Ascending aorta (tissue), 2 donors: ENCODE measurements at regions not wholly inside any gene's neighbourhood (a gene's known extent, or its start where the extent isn't known, plus 50 kb on each side); places are given as distances from the start of the nearest gene placed in this dataset.

Source experiments
- DNase-seq, 2 donors: peaks; one replicate each; pipeline ENCODE4 v3.0.0-alpha.2; 2019; ENCODE audit warnings: low spot score in 2 of 2
- H3K27ac ChIP-seq, 2 donors: fragments of 200-600 bp; sonication (generic); one replicate each; pipeline ENCODE4 v1.5.1; 2016 to 2017; ENCODE audit warnings: mild to moderate bottlenecking in 1 of 2
- H3K27me3 ChIP-seq: fragments of 200-600 bp; sonication (generic); one replicate; pipeline ENCODE4 v1.5.1; 2017
- H3K36me3 ChIP-seq, 2 donors: fragments of 200-600 bp; sonication (generic); one replicate each; pipeline ENCODE4 v1.5.1; 2016
- H3K4me1 ChIP-seq, 2 donors: fragments of 200-600 bp; sonication (generic); one replicate each; pipeline ENCODE4 v1.5.1; 2016 to 2017; ENCODE audit warnings: mild to moderate bottlenecking in 1 of 2
- H3K4me3 ChIP-seq, 2 donors: fragments of 200-600 bp; sonication (generic); one replicate each; pipeline ENCODE4 v1.5.1; 2016 to 2017; ENCODE audit warnings: mild to moderate bottlenecking in 1 of 2
- H3K9me3 ChIP-seq, 2 donors: fragments of 200-600 bp; sonication (generic); one replicate each; pipeline ENCODE4 v1.5.1; 2016
- CTCF ChIP-seq, 3 experiments: fragments of 200-600 bp in 2 of 3; fragments of 450-650 bp in 1 of 3; sonication (generic) in 2 of 3; IDR thresholded peaks; one replicate each; pipeline ENCODE4 v1.5.1; 2016 to 2019; ENCODE audit warnings: antibody characterized with exemption in 3 of 3, mild to moderate bottlenecking in 1 of 3, moderate library complexity in 1 of 3
- intact Hi-C: fragments of 100-400 bp; cut with DNase I; formaldehyde crosslinking; loops from one replicate; pipeline ENCODE4 v1.15.1; 2023

- no peaks in the 10 kb centered on the region for H3K27me3 ChIP-seq
- intact Hi-C loops = no loop called here
- no peak for DNase-seq
- TF ChIP-seq CTCF (IDR thresholded peaks at IDR 0.05) = no peak
- H3K36me3 ChIP-seq = no peaks in the 10 kb centered on the region
- H3K4me1 ChIP-seq = no peaks in the 10 kb centered on the region
- H3K4me3 ChIP-seq = no peak overlapping the region
- peaks cover 0 to 12% of the 10 kb centered on the region in 2 donors for H3K9me3 ChIP-seq
- no peak overlapping the region for H3K27ac ChIP-seq
Observed at GRCh38 chr9:2407450-2407849, 214.1 kb upstream of the VLDLR start.

GRCh38 chr9:2411459-2412215 lies 209.9 kb upstream of the VLDLR start:
- Histone ChIP-seq H3K36me3 (no peaks in the 10 kb centered on the region), H3K4me1 (no peaks in the 10 kb centered on the region), H3K9me3 (no peaks in the 10 kb centered on the region), H3K27me3 (no peaks in the 10 kb centered on the region), H3K27ac (no peak overlapping the region), H3K4me3 (no peak overlapping the region)
- DNase-seq = no peak
- intact Hi-C loops = no loop called here
- TF ChIP-seq CTCF (IDR thresholded peaks at IDR 0.05) = no peak

- no peak overlapping the region for H3K4me3 ChIP-seq
- no peaks in the 10 kb centered on the region for H3K9me3 ChIP-seq
- intact Hi-C loops = no loop called here
- no peaks in the 10 kb centered on the region for H3K36me3 ChIP-seq
- no peak overlapping the region for H3K27ac ChIP-seq
- no peak for DNase-seq
- TF ChIP-seq CTCF (IDR thresholded peaks at IDR 0.05) = no peak
- no peaks in the 10 kb centered on the region for H3K27me3 ChIP-seq
- H3K4me1 ChIP-seq = no peaks in the 10 kb centered on the region
Observed at GRCh38 chr9:2413160-2413805, 208.3 kb upstream of the VLDLR start.

GRCh38 chr9:2414465-2414864 lies 207.1 kb upstream of the VLDLR start:
- H3K9me3 ChIP-seq = no peaks in the 10 kb centered on the region
- DNase-seq = no peak
- intact Hi-C loops = no loop called here
- no peak for TF ChIP-seq CTCF (IDR thresholded peaks at IDR 0.05)
- H3K27me3 ChIP-seq = no peaks in the 10 kb centered on the region
- H3K4me3 ChIP-seq = no peak overlapping the region
- H3K27ac ChIP-seq = no peak overlapping the region
- H3K36me3 ChIP-seq = no peaks in the 10 kb centered on the region
- no peaks in the 10 kb centered on the region for H3K4me1 ChIP-seq

- intact Hi-C loops = no loop called here
- DNase-seq = no peak
- Histone ChIP-seq H3K36me3 (no peaks in the 10 kb centered on the region), H3K27ac (no peak overlapping the region), H3K4me1 (no peaks in the 10 kb centered on the region), H3K9me3 (no peaks in the 10 kb centered on the region), H3K4me3 (no peak overlapping the region), H3K27me3 (no peaks in the 10 kb centered on the region)
- TF ChIP-seq CTCF (IDR thresholded peaks at IDR 0.05) = no peak
Observed at GRCh38 chr9:2415326-2415725, 206.3 kb upstream of the VLDLR start.
